GM10248 (cell line): ENCODE measurements at regions not wholly inside any gene's neighbourhood (a gene's known extent, or its start where the extent isn't known, plus 50 kb on each side); places are given as distances from the start of the nearest gene placed in this dataset.

Experiments used
- CTCF ChIA-PET: fragments of 300-600 bp; sonication (Branson Sonifier 250); formaldehyde crosslinking; extraction: SDS; loops from one replicate; lab custom pipeline; 2021; ENCODE audit warnings: antibody characterized with exemption; lab: Yijun Ruan, JAX
- POLR2A ChIA-PET: fragments of 350-650 bp; sonication (Branson Sonifier 250); formaldehyde crosslinking; extraction: SDS; loops from one replicate; lab custom pipeline; 2020; ENCODE audit warnings: antibody characterized with exemption; lab: Yijun Ruan, JAX
- DNase-seq: peaks from one replicate; pipeline ENCODE4 v3.0.0; 2012; ENCODE audit errors: extremely low spot score
- CTCF ChIP-seq: IDR thresholded peaks from 2 replicates; pipeline ENCODE4 v1.5.1; 2012; ENCODE audit warnings: mild to moderate bottlenecking, low read depth; ENCODE audit errors: extremely low read depth, missing control alignments, control extremely low read depth

- DNase-seq: no peak
- ChIA-PET CTCF (interaction anchor here (0.8 to 4.2 kb wide), 6 partner anchors 10 to 135 kb away, joined by 3 to 16 read pairs (median 3); no protein-coding TSS in a partner anchor), POLR2A (no interaction called here)
- peak; percentile 58 for TF ChIP-seq CTCF
Observed at GRCh38 chr14:95432144-95433093, 84.0 kb downstream of the SYNE3 start.

- ChIA-PET CTCF (interaction anchor here (1.0 to 6.9 kb wide), 3 partner anchors 11 to 83 kb away, joined by 3 to 100 read pairs (median 3); no protein-coding TSS in a partner anchor), POLR2A (no interaction called here)
- DNase-seq: no peak
- TF ChIP-seq CTCF: peak; percentile 29
Observed at GRCh38 chr14:95431199-95432143, 85.0 kb downstream of the SYNE3 start.

GRCh38 chr14:95428557-95428956 lies 87.9 kb downstream of the SYNE3 start:
- no peak for DNase-seq
- POLR2A ChIA-PET: no interaction called here
- no peak for TF ChIP-seq CTCF
- CTCF ChIA-PET: interaction anchor here (1.1 to 6.9 kb wide), 9 partner anchors 12 to 118 kb away, joined by 3 to 100 read pairs (median 5); no protein-coding TSS in a partner anchor

GRCh38 chr14:95426116-95426475 lies 90.4 kb downstream of the SYNE3 start:
- no peak for DNase-seq
- ChIA-PET POLR2A (no interaction called here), CTCF (interaction anchor here (1.1 to 6.9 kb wide), 8 partner anchors 10 to 101 kb away, joined by 3 to 100 read pairs (median 16); no protein-coding TSS in a partner anchor)
- no peak for TF ChIP-seq CTCF

GRCh38 chr14:95425369-95426115 lies 90.9 kb downstream of the SYNE3 start:
- no peak for DNase-seq
- ChIA-PET CTCF (interaction anchor here (1.1 to 6.9 kb wide), 5 partner anchors 9 to 101 kb away, joined by 4 to 100 read pairs (median 31); no protein-coding TSS in a partner anchor), POLR2A (no interaction called here)
- no peak for TF ChIP-seq CTCF
